ENCODE measurements at regions not wholly inside any gene's neighbourhood (a gene's known extent, or its start where the extent isn't known, plus 50 kb on each side); places are given as distances from the start of the nearest gene placed in this dataset.

- DNase-seq (ENCODE audit: low read depth): no peak
- no peak overlapping the region for H3K4me3 ChIP-seq (ENCODE audit: low read depth, low read length)
- TF ChIP-seq, protein P1, sequence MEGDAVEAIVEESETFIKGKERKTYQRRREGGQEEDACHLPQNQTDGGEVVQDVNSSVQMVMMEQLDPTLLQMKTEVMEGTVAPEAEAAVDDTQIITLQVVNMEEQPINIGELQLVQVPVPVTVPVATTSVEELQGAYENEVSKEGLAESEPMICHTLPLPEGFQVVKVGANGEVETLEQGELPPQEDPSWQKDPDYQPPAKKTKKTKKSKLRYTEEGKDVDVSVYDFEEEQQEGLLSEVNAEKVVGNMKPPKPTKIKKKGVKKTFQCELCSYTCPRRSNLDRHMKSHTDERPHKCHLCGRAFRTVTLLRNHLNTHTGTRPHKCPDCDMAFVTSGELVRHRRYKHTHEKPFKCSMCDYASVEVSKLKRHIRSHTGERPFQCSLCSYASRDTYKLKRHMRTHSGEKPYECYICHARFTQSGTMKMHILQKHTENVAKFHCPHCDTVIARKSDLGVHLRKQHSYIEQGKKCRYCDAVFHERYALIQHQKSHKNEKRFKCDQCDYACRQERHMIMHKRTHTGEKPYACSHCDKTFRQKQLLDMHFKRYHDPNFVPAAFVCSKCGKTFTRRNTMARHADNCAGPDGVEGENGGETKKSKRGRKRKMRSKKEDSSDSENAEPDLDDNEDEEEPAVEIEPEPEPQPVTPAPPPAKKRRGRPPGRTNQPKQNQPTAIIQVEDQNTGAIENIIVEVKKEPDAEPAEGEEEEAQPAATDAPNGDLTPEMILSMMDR (conservative IDR thresholded peaks at IDR 0.05; ENCODE audit: low read depth, low read length): no peak
Measured at GRCh38 chr6:93086351-93086750, 333.0 kb downstream of the EPHA7 start.

GRCh38 chr6:93083337-93084230 lies 335.8 kb downstream of the EPHA7 start:
- no peak for DNase-seq (ENCODE audit: low read depth)
- TF ChIP-seq, protein P1 (conservative IDR thresholded peaks at IDR 0.05; ENCODE audit: low read depth, low read length): no peak
- H3K4me3 ChIP-seq (ENCODE audit: low read depth, low read length): no peak overlapping the region

DNA sequence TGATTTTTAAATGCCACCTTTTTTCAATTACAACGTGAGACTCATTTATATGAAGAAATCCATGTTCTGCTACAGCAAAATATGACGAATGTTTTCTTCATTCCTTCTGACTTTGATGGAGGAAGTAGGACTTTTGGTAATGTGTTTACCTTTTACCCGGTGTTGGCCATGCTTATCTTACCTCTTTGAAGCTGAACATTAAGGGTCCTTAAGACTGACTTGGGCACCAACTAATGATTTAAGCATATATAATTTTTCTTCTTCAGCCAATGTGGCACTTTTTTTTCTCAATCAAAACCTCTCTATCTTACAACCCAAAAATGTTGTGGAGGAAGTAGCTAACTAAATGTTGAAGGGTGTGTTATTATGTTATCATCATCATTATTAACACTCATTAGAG lies 337.5 kb downstream of the EPHA7 start:
- TF ChIP-seq, protein P1 (conservative IDR thresholded peaks at IDR 0.05; ENCODE audit: low read depth, low read length): no peak
- DNase-seq (ENCODE audit: low read depth): no peak
- no peak overlapping the region for H3K4me3 ChIP-seq (ENCODE audit: low read depth, low read length)

DNA sequence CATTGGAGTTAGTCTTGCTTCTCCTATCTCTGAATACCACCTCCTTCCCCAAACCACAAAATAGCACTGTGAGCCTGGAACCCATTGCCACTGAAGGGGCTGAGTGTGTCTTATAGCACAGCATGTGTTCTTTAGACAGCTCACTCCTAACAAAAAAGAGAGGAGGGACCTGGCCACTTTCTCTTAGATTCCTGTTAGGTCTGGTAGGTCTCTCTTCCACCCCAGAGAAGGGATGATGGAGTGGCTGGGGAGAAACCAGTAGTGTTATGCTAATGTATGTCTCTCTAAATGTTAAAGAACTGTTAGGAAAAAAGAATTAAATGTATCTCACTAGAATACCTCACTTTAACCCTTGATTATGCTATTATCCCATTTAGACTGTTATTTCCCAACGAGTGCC lies 340.3 kb downstream of the EPHA7 start:
- DNase-seq (ENCODE audit: low read depth): no peak
- TF ChIP-seq, protein P1 (conservative IDR thresholded peaks at IDR 0.05; ENCODE audit: low read depth, low read length): no peak
- H3K4me3 ChIP-seq (ENCODE audit: low read depth, low read length): no peak overlapping the region

- no peak for DNase-seq (ENCODE audit: low read depth)
- no peak overlapping the region for H3K4me3 ChIP-seq (ENCODE audit: low read depth, low read length)
- TF ChIP-seq, protein P1 (conservative IDR thresholded peaks at IDR 0.05; ENCODE audit: low read depth, low read length): no peak
Measured at GRCh38 chr6:93073811-93074210, 345.5 kb downstream of the EPHA7 start.

GRCh38 chr6:93069856-93070255 lies 349.5 kb downstream of the EPHA7 start:
- no peak overlapping the region for H3K4me3 ChIP-seq (ENCODE audit: low read depth, low read length)
- TF ChIP-seq, protein P1 (conservative IDR thresholded peaks at IDR 0.05; ENCODE audit: low read depth, low read length): no peak
- no peak for DNase-seq (ENCODE audit: low read depth)

DNA sequence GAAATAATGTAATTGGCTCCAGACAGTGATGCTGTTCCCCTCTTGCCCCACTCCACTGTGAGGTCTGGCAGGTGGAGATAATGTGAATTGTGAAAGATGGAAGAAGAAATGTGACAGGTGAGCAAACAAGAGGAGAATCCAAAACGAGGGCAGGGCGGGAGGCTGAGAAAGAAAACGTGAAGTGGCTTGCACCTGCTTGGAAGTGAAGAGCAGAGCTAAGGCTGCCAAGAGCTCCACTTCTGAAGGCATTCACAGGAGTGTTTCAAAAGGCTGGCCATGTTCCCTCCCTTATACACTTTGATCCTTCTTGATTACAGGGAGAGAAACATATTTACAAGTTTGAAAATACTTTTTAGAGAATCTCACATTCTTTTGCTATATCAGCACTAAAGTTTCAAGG lies 359.4 kb downstream of the EPHA7 start:
- no peak overlapping the region for H3K4me3 ChIP-seq (ENCODE audit: low read depth, low read length)

More for the DNA sequence above, 359.4 kb downstream of the EPHA7 start:
- DNase-seq (ENCODE audit: low read depth): no peak
- TF ChIP-seq, protein P1 (conservative IDR thresholded peaks at IDR 0.05; ENCODE audit: low read depth, low read length): no peak
